NOMO-1 treated with dmso at 0.1 percent for 144 hours (cell line): ENCODE measurements at regions not wholly inside any gene's neighbourhood (a gene's known extent, or its start where the extent isn't known, plus 50 kb on each side); places are given as distances from the start of the nearest gene placed in this dataset.
A peak's percentile ranks its signal among the peaks of the same experiment; 100 is the strongest.

Experiments
- DNase-seq: peaks from one replicate; lab custom pipeline; 2025; ENCODE audit not compliant: unreplicated experiment; lab: John Stamatoyannopoulos, UW

DNA sequence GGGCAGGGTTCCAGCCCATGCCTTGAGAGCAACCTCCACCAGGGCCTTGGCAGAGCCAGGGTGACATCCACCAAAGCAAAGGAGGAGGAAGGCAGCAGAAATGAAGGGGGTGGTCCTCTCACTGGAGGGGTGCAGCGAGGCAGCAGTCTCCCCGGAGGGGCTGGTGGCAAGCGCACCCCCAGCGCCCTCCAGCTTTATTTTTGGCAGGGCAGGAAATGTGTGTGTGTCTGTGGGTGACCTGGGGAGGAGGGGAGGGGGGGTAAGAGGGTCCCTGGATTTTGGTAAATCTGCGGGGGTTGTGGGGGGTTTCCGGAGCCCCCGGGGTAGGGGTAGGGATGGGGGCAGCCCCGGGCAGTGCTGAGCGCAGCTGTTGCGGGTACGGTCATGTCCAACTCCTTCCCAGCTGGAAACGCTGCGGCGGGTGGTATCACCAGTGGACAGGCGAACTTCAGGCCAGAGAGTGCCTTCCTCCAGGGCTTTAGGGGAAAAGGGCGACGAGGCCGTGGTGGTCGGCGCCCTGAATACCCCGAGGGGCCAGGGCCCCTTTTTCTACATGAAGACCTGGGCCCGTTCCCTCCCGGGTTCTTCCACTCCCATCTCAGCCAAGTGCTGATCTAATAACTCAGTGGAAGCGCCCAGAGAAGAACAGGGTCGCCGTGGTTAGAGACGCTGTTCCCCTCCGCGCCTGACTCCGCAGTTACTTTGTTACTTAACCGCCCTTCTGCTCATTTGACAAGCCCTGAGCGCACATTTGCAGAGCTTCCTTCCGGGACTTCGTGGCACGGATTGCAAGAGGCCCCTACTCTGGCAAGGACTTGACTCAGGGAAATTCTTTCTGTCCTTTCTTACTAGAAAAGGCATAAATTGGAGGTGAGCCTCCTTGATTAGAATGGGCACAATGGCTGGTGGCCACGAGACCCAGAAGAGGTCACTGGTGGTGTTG, 55.2 kb downstream of the FOS start:
- DNase-seq, result peak; percentile 96

- no peak for DNase-seq
Observed at GRCh38 chr14:75334549-75335051, 56.0 kb downstream of the FOS start.

- no peak for DNase-seq
Observed at GRCh38 chr14:75335571-75335970, 56.9 kb downstream of the FOS start.

- no peak for DNase-seq
Observed at GRCh38 chr14:75338398-75338797, 59.8 kb downstream of the FOS start.

GRCh38 chr14:75339059-75339458, 60.4 kb downstream of the FOS start:
- no peak for DNase-seq

DNA sequence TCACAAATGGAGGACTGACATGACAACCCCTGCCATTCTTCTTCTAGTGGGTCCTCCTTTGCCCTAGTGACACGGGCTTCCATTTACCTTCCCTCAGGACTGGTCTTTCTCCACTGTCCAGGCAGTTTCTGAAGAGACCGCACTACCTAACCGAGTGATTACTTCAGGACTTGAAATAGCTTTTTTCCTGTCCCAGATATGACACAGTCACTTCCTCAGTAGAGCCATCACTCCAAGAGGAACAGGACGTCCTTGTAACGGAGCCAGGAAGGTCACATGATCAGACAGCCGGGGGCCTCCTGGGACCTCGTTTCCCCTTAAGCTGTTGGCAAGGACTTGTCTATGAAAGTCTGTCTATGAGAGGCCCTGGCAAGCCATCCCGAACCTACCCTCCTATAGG, 62.3 kb downstream of the FOS start:
- peak; percentile 33 for DNase-seq

DNA sequence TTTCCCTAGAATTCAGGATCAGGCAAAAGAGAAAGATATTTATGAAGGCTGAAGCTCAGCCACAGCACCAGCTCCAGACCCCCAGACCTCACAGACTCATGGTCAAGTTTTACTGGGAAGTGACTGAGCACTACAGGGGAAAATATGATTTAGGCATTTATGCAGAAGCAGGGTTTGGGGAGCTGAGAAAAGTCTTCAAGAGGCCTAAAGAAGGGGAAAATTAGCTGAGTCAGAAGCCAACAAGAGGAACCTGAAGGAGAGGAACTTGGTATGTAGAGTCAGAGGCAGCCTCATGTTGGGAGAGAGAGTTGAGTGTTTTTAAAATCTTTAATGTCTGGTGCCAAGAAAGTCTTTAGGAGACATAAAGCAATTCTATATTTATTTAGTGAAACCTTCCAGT, 63.0 kb downstream of the FOS start:
- peak; percentile 73 for DNase-seq

GRCh38 chr14:75342762-75343599, 64.4 kb downstream of the FOS start:
- peak; percentile 15 for DNase-seq

DNA sequence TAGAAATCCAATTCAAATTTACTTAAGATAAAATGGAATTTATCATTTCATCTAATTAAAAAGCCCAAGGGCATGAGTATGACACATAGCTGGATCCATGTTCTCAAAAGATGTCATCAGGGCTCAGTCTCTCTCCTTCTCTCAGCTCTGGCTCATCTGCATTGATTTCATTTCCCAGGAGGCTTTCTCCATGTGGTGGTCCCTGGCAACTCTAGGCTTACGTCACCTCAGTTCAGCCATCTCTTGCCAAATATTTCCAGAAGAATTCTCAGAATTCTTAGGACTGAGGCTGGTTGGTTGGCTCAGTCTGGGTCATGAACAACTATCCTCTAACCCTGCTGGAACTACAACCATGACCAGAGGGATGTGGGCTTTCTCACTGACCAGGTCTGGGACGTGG, 65.3 kb downstream of the FOS start:
- DNase-seq, result no peak

DNA sequence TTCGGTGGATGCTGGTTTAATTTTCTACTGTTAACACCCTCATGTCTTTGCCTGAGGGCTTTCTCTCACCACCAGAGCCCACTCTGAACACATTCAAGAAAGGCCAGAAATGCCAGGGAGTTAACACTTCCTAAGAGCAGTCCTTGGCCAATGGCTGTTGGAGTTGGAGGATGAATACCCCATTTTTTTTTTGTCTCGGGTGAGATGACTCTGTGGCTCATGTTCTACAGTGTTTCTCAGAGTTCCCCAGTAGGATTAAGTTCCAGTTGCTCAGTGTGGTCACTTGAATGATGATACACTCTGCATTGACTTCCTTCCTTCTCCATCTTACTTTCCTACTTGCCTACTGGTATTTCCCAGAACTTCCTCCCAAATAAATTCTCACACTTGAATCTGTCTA, 65.8 kb downstream of the FOS start:
- DNase-seq, result no peak

DNA sequence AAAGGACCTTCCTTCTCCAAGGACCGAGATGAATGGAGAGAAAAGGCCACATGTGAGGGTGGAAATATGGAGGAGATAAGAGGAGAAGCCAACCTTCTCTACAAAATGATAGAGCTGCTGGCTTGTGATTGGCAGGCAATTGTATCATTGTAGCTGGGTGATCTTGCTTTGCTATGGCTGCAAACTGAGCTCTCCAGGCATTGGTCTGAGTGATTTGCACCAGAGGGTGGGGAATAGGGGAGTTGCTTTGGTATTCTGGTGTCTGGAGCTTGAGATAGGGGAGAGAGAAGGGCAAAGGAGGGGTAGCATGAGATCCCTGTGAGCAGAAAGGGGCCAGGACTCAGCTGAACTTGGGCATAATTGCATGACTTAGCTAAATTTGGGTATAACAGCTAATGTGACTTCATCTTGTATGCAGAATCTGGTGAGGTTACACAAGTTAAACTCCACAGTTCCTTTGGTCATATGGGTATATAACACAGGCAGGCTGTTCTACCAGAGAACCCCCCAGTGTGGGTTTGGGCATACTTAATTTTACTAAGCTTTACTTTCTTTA, 72.0 kb downstream of the FOS start:
- DNase-seq, result no peak

DNA sequence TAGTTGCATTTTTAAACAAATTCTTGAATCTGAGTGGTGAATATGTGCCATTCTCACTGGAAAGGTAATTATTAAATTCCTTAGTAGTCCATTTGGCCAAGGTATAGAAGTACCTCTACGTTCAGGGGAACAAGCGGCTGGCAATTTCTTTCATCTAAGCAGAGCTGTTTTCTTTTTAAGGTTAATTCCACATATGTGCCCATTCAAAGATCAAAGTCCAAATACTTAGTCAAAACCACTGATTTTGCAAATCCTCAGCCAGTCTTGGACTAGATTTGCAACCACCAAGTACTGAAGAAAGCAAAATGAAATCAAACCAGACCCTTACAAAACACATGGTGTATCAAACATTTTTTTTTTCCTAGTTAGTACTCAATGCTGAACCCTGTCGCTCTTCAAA, 68.7 kb upstream of the JDP2 start:
- no peak for DNase-seq

GRCh38 chr14:75361041-75361440, 66.8 kb upstream of the JDP2 start:
- no peak for DNase-seq

DNA sequence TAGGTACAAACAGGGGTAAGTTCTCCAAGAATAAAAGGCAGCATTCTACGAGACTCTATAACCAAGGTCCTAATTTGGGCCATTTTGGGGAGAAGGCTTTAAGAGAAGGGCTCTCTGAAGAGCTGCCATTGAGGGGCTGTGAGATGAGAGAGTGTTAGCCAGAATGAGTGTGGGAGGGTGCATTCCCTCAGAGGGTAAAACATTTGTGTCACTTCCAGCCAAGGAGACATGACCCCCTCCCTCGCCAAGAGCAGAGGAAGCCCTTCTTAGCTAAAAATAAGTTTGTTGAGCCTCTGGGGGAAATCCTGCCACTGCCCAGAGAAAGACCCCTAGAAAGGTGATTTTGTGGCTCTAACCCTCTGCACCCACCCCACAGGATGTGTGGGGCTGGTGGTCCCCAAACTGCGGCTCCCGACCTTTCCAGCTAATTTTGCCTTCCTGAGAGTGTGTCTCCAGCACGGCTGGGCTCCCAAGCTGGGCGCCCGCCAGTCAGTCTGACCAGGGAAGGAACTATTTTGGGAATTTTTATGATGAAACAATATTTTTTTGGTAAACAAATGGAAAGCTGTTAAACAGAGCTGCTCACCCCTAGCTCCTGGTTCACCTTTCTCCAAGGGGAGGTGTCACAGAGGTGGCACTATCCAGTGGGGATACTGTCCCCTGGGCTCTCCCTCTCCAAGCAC, 65.9 kb upstream of the JDP2 start:
- DNase-seq, result no peak

DNA sequence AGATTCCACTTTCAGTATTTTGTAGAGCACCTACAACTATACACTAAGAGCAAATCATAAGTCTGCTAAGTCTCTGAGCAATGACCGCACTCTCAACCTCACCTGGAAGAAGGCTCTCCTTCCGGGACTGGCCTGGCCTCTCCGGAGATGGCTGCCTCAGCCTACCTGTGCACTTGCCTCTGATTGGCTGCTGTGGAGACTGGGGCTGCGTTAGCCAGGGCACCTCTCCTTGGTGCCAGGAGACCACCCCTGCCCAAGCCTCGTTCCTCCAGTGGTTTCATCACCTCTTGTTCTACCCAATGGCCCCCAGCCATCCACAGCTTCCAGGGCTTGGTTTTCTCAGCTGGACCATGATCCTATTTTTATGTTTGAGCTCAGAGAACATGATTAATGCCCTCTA, 64.7 kb upstream of the JDP2 start:
- DNase-seq, result no peak

- DNase-seq, result no peak
Observed at GRCh38 chr14:75363570-75364227, 64.1 kb upstream of the JDP2 start.

- DNase-seq, result no peak
Observed at GRCh38 chr14:75365116-75365515, 62.7 kb upstream of the JDP2 start.

DNA sequence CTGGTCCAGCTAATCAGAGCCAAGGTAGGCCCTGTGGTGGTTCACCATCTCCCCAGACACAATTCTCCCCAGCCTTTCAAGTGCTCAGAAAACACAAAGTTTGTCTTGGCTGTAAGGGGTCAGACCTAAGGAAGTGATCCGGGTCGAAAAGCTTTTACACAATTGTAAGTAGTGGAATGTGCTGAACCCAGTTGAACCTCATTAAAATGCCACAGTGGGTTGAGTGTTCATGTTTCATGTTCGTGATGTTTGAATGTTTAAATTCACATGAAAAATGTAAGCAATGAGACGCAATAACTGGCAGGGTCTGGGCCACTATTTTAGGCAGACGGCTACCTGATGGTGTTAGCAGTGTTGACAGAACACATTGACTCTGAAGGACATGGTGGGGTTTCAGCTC, 60.9 kb upstream of the JDP2 start:
- DNase-seq, result no peak

GRCh38 chr14:75368333-75368732, 59.5 kb upstream of the JDP2 start:
- DNase-seq, result no peak

DNA sequence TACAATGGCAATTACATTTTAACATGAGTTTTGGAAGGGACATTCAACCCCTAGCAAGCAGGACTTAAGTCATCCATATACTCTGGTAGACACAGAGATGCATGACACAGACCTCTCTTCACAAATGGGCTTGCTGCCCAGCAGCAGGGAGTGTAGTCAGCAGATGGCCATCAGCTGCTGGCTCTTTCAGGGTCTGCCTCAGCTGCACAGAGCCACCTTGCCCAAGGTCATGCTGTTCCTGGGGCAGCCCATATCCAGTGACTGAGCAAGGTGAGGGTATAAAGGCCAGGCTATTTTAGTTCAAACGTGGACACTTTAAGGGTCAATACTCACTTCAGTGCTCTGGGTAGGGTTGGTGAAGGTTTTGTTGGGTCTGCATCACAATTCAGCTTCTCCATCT, 58.3 kb upstream of the JDP2 start:
- DNase-seq, result no peak
